Endothelial cell of hepatic sinusoid (primary cell): ENCODE measurements at regions not wholly inside any gene's neighbourhood (a gene's known extent, or its start where the extent isn't known, plus 50 kb on each side); places are given as distances from the start of the nearest gene placed in this dataset.

Source experiments
- in situ Hi-C: cut with HindIII; loops from 2 replicates; pipeline ENCODE4 v1.10.0; 2017; ENCODE audit warnings: low sequenced_read_pairs

DNA sequence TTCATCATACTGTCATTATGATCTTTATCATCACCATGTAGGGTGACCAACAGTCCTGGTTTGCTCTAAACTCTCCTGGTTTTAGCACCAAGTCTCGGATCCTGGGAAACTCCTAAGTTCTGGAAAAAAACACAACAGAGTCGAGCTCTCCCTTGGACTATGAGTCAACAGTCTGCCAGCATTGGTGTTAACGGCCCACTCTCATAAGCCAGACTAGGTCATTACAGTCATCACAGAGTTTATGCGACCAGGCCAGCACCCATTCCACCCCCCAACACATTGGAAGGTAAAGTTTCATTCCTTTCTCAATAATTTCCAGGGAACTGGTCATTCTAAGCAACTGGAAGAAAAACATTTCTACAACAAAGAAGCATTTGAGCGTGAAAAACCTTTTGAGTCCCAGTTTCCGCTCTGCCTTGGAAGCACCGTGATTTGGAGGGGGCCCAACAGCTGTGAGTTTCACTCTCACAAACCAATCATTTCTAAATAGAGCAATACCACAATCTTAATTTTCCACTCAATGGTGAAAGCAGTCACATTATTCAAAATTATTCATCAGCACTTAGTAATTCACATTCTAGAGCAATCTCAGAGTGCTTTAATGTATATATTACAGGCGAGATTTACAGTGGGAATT lies 445.0 kb downstream of the CDH26 start:
- in situ Hi-C loops, result no loop called here

DNA sequence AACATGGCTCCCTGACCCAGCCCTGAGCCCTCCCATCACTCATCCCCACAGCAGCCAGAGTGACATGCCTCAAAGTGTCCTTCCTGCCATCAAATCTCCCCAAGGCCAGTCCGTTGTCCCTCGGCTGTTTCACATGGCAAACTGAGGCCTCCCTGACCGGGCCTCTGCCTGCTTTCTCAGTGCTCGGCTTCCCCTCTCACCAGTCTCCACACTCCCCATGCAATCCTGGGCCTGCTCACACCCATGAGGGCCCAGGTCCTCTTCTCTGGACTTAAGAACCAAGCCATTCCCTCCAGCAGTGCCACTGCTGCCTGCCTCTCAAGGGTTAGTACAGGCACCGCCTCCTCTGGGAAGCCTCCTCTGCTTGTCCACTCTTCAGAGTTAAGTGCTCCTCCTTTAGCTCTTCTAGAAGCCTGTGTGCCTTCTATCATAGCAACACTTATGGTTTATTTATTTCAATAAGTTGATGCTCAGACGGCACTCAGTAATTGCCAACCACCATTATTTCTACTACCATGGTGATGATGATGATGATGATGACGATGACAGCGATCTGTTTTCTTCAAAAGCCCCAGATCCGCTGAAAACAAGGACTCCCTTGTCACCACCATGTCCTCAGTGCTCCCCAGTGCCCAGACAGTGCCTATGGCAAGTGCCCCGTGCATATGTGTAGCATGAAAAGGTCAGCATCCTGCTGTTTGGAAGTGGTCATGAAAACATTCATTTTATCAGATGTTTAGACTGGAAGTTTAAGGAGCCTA lies 449.0 kb downstream of the CDH26 start:
- in situ Hi-C loops, result no loop called here

DNA sequence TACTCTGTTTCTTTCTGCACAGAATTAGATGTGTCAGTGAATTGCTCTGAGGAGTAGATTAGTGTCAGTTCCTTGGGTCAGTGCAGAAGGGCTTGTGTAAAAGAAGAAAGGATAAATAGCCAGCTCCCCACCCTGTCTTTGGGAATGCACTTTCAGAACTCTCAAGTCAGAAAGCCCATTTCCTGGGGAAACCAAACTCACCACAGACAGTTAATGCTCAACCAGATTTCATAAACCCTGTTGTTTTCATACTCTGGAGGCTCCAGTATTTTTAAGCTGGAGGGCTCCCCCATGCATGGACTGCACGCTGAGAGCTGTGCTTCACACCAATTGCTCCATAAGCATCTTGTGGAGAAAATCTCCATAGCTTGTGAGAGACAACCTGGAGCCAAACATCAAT lies 449.7 kb downstream of the CDH26 start:
- in situ Hi-C loops, result no loop called here

DNA sequence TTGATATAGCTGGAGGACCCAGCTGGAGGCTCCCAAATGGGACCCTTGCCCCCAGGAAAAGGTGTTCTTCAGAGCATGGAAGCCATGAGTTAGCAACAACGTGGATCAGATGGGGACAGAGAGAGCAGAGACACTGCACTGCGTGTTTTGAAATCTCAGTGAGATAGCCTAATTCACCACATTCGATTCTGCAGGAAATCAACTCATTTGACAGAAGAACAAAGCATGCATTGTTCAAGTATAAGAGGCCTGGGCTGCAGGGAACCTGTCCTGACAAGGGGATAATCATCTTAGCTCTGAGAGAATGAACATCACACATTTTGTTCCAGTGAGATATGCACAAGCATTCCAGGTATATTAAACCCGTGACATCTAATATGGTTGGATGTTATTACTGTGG lies 450.2 kb downstream of the CDH26 start:
- in situ Hi-C loops, result no loop called here

DNA sequence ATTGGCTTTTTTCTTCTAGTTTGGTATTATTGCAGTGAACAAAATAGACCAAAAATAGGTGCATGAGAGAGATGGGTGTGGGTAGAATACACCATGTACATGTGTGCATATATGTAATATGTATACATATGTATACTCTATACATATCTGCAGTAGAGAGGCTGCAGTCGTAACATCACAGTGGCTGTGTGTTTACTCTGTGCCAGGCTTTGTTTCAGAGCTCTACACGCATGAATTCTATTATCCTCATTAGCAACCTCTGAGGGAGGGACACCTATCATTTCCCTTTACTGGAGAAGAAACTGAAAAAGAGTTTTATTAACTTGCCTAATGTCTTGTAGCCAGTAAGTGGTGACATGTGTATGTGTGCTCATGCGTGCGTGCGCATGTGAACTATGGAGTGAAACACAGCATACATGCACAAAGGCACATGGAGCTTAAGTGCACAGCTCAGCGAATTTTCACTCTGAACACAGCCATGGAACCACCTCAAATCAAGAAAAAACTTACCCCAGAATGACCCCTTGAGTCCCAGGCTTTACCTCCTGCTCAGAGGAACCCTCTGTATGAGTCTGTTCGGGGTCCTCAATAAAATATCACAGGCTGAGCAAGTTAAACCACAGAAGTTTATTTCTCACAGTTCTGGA lies 452.5 kb downstream of the CDH26 start:
- in situ Hi-C loops, result no loop called here

DNA sequence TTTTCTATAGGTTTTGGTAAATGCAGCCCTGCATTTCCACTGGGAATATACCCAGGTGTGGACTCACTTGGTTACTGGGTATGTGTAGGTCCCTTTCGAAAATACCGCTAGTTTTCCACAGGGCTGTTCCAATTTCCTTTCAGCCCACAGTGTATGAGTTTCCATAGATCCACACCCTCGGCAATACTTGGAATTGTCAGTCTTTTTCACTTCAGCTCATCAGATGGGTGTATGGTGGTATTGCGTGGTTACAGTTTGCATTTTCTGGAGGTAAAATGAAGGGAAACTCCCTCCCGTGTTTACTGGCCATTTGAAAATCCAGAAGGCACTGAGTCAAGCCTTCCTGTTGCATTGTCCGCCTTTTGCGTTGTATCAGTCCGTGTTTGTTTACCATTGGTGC lies 453.6 kb downstream of the CDH26 start:
- in situ Hi-C loops, result no loop called here

DNA sequence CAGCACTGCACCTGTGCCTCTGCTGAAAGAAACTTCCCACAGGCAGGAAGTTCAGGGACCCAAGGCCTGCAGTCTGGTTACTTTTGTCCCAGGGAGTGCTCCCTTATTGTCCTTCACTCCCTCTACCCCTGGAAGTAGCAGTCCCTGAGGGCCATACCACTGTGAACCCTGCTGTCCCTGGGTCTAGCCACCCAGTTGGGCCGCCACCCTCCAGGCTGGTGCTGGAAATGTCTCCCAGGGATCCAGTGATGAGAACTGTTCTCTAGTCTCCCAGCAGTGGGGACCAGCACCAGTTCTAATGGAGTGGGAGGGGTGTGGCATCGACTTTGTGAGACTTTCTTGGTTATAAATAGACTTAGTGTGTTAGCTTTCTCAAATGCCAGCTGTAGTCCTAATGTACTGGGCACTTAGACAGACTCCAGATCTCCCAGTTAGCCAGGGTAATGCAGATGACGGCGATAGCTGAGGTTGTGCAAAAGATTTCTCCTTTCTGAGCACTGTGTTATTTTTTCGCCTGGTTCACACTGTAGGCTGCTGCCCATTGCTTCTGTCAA lies 462.5 kb downstream of the CDH26 start:
- in situ Hi-C loops, result no loop called here

DNA sequence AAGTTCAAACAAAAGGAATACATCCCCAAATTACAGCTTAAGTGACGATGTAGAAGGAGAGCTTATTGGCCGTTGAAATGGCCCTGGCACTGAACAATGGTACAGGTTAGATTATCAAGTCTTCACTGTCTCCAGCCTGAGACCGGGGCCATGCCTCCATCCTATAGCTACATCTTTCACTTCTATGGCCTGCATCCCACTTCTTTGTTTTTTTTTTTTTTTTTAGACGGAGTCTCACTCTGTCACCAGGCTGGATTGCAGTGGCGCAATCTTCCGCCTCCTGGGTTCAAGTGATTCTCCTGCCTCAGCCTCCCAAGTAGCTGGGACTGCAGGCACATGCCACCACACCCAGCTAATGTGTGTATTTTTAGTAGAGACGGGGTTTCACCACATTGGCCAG lies 464.6 kb downstream of the CDH26 start:
- in situ Hi-C loops, result no loop called here

DNA sequence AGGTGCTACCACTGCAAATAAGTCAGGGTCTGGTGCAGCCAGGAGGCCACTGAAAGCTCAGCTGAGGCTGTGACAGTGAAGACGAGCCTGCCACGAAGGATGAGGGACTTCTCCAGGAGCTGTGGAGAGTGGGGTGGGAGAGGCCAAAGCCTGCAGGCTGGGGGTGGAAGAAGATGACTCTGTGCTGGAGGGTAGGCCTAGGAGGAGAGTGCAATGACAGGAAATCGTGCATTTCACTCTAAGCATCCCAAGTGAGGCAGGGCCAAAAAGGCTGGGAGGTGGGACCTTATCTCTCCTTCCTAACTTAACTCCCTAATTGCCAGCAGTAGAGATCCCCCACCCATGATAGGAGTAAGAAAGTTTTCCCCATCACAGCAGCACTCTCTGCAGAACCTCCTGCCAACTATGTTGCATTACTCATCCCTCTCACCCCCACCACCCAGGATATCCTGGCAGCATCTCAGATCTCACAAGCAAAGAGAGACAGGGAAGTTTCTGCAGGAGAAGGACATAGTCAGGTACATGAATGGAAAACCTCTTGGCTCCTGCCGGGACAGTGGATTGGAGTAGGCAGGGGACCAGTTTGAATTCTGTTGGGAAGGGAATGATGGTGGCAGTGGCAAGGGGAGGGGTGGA lies 466.2 kb downstream of the CDH26 start:
- in situ Hi-C loops, result no loop called here

DNA sequence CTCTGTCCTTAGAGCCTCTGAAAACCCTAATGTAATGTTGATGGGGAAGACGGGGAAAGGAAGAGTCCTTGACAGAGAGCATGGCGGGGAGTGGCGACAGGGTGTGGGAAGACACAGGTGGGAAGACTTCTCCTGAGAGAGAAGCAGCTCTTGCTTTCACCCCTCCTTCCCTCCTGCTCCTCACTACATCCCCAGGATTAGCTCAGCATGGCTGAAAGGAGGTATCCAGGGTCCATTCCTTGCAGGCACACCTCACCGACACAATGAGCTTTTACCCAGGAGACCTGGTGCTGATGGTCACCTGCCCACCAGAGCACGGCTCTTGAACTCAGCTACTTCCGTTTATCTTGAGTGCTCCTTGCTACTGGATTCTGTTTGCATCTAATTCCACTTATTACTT lies 469.3 kb downstream of the CDH26 start:
- in situ Hi-C loops, result no loop called here

DNA sequence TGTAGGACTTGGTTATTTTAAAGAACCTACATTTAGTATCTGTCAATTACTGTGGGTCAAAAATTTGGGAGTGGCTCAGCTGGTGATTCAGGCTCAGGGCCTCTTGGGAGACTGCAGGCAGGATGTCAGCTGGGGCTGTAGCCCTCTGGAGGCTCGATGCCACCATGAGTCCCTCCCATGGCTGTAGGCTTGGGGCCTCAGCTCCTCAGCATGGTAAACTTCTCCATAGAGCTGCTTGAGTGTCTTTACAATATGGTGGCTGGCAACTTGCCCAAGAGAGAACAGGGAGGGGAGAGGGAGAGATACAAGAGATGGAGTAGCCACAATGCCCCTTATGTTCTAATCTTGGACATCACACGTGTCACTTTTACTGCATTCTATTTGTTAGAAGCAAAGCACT lies 470.4 kb downstream of the CDH26 start:
- in situ Hi-C loops, result no loop called here

DNA sequence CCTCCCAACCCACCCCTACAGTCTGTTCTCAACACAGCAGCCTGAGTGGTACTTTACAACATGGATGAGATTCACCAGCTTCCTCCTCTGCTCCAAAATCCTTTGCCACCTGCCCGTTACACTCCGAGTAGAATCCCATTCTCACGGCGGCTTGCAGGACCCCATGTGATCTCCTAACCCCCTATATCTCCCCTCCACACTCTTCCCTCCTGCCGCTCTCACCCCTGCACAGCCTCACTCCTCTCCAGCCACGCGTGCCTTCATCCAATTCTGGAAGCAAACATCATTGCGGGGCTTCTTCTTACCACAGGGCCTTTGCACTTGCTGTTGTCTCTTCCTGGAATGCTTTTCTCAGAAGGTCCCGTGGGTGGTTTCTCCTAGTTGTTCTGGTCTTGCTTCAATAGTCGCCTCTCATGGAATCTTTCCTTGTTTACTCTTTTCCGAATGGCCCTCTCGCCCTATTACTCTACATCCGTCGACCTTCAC lies 472.3 kb downstream of the CDH26 start:
- in situ Hi-C loops, result no loop called here

DNA sequence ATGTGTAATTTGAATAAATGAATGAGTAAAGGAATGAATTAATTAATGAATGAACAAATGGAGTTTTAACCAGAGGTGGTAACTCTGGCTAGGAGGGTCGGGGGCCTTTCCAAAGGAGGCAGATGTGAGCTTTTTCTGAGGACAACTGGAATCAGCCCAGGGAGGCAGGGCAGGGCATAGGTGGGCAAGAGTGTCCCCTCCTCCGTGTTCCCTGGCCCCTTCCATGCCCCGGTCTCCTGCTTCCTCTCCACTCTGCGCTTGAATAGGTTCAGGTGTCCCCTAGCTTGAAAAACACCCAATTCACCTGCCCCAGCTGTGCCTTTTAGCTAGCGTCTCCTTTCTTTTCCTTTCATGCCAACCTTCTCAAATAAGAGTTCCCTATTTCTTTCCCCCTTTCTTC lies 473.1 kb downstream of the CDH26 start:
- in situ Hi-C loops, result no loop called here

DNA sequence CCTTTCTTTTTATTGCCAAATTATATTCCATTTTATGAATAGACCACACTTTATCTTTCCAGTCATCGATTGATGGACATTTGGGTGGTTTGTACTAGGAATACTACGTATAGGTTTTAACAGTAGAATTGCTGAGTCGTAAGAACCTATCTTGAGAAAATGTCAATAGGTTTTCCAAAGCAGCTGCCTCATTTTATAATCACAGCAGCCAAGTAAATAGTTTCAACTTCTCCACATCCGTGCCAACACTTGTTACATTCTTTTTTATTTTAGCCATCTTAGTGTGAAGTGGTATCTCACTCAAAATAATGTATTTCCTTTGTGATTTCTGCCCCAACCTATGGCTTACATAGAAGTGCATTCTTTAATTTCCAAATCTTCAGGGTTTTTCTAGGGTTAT lies 479.2 kb downstream of the CDH26 start:
- in situ Hi-C loops, result no loop called here

DNA sequence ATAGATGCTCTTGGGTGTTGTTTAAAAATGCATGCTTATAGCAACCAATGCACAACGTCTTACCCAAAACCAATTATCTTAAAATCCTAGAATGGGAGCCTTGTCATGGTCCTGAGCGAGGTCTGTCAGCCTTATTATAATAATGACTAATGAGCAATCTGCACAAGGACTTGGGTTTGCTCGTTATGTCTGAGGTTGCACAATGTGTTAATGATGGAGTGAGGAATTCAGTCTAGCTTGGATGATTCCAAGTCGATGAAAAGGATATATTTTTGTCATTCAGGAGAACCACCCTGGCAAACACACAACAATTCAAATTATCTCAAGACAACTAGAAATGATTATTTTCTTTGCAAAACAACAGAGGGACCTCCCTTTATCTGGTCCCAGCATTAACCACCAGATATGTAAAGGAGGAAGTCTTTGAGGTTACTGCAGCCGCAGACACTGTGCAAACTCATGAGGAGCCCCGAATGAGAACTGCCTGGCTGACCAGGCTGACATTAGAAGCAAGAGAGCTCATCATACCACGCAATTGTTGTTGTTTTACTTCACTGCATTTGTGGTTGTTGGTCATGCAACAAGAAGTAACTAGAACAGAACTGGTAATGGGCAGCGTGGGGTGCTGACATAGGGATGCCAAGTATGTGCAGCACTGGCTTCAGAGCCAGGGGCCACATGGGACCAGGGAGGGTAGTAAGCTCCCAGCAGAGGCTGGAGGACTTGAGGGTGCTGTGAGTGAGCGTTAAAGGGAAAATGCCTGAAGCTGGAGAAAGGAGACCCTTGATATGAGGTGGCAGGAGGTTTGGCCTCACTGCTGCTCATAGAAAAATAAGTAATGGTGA lies 488.3 kb downstream of the CDH26 start:
- in situ Hi-C loops, result no loop called here

DNA sequence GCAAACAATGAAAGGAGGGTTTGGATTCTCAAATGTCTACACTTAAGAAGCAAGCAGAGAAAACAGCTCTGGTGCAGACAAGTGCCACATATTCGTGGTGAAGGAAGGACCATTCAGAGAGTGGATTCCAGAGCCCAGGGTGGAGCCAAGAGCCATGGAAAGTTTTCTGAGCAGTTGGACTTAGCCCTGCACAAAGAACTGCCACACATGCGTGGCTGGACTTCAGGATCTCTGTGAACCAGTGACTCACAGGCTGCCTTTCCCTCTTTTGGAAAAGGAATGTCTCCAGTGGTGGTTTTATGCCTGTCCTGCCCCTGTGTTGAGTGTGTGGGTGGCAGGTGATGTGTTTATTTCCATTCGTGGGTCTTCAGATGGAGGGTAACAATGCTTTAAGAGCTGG lies 489.5 kb downstream of the CDH26 start:
- in situ Hi-C loops, result no loop called here

DNA sequence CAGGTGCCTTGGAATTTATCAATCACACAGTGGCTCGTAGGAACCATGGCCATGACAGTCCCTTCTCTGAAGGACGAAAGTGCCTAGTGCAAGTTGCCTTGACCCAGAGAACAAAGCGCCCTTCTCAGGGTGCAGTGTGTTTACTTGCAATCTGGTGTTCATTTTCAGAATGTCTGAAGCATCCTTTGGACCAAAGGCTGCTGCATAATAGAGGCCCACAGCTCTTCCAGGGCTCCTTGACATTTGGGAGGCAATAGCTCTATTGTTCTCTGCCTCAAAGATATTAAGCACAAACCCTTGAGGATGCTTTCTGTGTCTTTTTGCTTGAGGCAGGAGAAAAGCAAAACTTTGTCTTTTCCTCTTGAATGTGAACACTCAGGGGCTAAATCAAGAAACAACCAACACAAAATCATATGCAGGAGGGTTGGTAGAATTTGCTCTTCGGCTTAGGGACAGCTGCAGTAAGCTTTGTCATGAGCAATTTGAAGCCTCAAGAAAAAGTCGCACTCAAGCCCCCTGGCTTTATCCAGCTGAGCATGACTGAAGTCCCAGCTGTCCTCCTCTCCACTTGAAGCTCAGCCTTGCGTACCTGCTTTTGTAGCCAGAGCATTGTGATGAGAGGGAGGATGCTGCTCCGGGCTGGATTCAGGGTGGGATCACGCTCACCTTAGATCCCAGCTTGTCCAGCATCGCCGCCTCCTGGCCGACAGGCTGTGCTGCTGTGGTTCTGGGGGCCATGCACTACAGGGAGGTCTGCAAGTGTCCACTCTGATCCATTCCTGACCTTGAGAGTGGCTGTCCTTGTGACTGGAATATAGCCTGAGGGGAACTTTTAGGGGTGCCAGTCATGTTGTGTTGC lies 495.4 kb downstream of the CDH26 start:
- in situ Hi-C loops, result no loop called here

DNA sequence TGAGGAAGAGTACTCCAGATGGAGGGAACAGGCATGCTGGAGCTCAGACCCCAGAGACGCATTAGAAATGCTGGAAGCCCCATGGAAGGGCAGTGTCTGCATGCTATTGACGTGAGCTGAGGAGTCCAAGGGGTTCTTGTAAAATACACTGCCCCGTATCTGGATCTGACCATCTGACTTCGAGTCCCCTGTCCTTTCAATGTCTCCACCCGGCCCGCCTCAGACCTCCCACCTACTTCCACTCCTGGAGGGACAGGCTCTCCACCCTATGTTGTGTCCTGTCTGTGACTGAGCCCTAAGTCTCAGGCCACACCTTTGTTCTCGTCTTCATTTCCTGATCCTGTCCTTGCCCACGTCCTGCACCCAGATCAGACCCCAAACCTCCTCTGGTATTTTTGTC lies 496.3 kb downstream of the CDH26 start:
- in situ Hi-C loops, result no loop called here

DNA sequence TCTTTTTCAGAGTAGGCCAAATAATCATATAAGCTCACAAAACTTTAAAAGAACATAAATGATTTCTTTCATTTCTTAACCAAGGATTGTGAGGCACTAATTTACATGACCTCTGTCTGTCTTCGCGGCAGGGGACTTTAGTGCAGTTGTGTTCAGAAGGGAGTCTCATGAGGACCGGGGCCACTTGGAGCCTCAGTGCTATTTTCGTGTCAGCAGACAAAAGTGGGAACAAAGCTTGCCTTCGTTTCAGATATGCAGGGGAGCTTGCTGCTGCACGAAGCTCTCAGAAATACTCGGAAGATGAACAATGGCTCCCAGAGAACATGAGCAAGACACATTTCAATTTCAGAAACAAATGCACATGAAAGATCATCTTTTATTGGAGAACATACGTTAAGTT lies 497.0 kb downstream of the CDH26 start:
- in situ Hi-C loops, result no loop called here

DNA sequence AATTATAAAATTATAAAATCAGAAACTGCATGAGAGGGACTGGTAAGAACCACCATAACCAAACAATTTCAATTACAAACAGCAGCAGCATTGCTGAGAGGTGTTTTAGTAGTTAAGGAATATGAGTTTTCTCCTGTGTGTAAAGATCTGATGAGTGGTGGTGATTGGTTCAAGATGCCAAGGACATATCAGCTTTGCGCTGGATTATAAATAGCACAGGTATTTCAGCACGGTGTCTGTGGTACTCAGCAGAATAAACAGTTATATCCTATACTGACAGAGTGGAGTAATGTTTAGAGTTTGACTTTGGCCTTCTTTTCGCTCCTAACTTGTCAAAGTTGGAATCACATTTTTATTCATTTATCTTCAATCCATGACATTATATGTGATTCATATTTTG lies 501.0 kb downstream of the CDH26 start:
- in situ Hi-C loops, result no loop called here
